ENCODE measurements at regions not wholly inside any gene's neighbourhood (a gene's known extent, or its start where the extent isn't known, plus 50 kb on each side); places are given as distances from the start of the nearest gene placed in this dataset.
"Not testable (repeated sequence)": the region's sequence is repeated elsewhere in the genome, so short reads cannot be mapped to it uniquely, and the experiment has no call there.

DNA sequence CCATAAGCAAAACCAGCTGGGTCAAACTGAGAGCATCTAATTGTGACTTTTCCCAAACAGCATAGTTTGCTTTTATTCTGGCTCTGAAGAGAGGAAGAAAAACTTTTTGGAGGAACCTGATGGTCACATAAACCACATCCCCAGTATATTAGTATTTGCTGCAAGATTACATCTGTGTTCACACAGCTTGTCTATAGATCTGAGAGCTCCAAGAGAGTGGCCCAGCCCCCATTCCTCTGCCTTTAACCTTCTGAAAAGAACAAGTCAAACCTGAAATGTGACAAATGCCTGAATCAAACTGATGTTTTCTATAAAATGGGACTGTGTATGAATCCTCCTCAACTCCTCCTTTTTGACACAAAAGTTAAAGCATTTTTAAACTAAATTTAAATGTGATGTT is 435.2 kb downstream of the ZNF479 start:
- DNase-seq = not testable (repeated sequence)

DNA sequence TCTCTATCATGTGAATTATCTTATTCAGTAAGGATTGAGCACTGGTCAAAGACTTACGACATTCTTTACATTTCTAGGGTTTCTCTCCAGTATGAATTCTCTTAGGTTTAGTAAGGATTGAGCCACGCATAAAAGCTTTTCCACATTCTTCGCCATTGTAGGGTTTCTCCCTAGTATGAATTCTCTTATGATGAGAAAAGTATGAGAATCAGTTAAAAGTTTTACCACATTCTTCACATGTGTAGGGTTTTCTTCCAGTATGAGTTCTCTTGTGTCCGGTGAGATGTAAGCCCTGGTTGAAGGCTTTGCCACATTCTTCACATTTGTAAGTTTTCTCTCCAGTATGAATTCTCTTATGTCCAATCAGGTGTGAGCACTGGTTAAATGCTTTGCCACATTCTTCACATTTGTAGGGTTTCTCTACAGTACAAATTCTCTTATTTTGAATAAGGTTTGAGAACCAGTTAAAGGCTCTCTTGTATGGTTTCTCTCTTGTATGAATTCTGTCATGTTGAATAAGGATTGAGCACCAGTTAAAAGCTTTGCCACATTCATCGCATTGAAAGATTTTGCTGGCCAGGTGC is 445.9 kb downstream of the ZNF479 start:
- DNase-seq = no peak

- no peak for DNase-seq
Measured at GRCh38 chr7:56639173-56639746, 493.0 kb downstream of the ZNF479 start.

DNA sequence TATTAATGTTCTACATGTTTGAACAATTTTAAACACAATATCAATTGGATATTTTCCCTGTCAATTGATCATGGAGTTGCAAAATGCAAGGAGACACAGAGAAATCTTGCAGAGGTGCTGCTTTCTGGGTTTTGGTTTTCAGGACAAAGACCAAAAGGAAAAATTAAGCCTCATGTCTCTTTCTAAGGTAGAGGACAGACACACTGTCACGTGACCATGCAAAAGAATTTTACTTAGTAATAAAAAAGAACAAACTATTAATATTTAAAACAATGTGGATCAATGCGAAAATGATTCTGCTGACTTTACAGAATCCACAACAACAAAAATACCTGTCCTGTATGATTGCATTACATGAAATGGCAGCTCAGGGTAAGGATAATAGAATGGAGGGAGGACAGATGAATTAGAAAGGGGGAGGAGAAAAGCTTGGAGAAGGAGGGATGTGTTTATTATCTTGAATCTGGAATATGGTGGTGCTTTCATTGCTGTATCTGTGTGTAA is 493.7 kb upstream of the NUPR2 start:
- DNase-seq = no peak

GRCh38 chr7:56605146-56605545 is 488.9 kb upstream of the NUPR2 start:
- DNase-seq = no peak

DNA sequence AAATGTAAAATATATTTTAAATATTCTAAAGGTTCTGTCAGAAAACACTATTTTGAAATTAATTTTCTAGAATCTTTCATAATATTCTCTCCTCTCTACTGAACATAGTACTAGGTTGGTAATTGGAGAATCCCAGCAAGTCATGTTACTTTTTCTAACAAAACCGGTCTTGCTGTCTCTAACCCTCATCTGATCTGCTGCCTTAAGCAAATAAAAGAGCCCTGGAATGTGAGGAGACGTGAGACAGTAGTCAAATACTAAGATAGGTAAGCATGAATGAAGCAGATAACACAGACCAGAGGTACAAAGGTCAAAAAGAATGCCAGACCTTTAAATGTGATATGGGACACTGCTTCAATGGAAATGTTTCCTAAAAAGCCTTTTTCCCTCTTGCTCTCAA is 462.4 kb upstream of the NUPR2 start:
- no peak for DNase-seq

GRCh38 chr7:56570968-56571367 is 454.8 kb upstream of the NUPR2 start:
- no peak for DNase-seq

GRCh38 chr7:56538541-56539429 is 422.6 kb upstream of the NUPR2 start:
- no peak for DNase-seq

DNA sequence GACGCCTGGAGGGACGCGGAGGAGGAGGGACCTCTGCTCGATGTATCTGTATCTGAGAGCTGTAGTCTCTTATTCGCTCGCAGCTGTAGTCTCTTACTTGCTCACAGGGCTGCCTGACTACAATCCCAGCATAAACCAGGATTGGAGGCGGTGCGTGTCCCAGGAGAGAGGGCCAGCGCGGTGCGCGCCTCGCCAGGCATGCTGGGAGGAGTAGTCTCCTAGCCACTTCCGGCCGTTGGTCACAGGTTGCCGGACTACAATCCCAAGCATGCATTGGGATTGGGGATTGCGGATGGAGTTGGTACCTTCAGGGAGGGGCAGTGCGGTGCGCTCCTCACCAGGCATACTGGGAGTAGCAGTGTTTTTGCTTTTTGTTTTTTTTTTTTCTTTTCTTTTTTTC is 421.7 kb upstream of the NUPR2 start:
- no peak for DNase-seq

- no peak for DNase-seq
Measured at GRCh38 chr7:56537477-56537876, 421.3 kb upstream of the NUPR2 start.

- DNase-seq = no peak
Measured at GRCh38 chr7:56495165-56495564, 378.9 kb upstream of the NUPR2 start.

GRCh38 chr7:56493704-56494450 is 377.7 kb upstream of the NUPR2 start:
- DNase-seq = no peak

DNA sequence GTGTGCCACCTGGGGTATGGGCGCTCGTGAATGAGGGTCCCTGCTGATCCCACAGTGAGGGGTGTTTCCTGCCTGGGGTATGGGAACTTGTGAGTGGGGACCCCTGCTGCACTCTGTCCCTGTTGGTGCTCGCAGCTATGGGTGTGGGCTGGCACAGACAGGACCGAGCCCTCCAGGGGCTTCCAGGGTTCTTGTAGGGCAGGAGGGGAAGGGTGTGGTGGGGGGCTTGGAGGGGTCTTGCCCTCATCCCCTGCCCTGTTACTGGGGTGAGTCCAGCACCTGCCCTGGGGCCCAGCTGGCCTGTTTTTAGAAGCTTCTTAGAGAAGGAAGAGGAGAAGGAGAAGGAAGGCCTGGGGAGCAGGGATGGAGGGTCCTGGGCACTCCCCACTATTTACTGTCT is 377.0 kb upstream of the NUPR2 start:
- DNase-seq = no peak

GRCh38 chr7:56491636-56492425 is 375.6 kb upstream of the NUPR2 start:
- no peak for DNase-seq

- DNase-seq = no peak
Measured at GRCh38 chr7:56483861-56484550, 367.8 kb upstream of the NUPR2 start.

DNA sequence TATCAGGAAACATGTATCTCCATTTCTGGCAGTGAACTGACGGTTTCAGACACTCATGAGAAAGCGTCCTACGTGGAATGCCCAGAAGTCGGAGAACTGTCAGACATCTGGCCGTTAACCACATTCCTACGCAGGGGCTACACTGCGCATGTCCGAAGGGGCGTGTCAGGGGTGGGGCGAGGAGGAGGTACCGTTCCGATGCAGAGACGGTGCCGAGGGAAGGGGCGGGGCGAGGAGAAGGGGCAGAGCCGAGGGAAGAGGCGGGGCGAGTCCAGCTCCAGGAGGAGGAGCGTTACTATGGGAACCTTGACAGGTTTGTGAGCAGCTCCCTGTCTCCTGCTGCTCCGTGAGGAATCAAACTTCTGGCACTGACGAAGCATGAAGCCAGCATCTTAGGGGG is 366.9 kb upstream of the NUPR2 start:
- no peak for DNase-seq

- DNase-seq = no peak
Measured at GRCh38 chr7:56479748-56480147, 363.5 kb upstream of the NUPR2 start.

- DNase-seq = no peak
Measured at GRCh38 chr7:56479136-56479535, 362.9 kb upstream of the NUPR2 start.

DNA sequence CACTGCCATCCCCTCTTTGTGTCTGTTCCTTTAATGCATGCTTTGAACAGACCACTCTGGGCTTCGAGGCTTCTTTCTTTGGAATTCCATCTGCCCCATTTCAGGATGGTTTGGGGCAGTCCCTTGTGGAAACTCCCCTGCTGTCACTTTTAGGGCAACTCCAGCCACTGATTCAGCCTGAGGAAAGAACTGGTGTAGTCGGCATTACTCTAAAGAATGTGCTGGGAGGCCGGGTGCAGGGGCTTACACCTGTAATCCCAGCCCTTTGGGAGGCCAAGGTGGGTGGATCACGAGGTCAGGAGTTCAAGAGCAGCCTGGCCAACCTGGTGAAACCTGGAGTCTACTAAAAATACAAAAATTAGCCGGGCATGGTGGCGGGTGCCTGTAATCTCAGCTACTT is 358.1 kb upstream of the NUPR2 start:
- no peak for DNase-seq

DNA sequence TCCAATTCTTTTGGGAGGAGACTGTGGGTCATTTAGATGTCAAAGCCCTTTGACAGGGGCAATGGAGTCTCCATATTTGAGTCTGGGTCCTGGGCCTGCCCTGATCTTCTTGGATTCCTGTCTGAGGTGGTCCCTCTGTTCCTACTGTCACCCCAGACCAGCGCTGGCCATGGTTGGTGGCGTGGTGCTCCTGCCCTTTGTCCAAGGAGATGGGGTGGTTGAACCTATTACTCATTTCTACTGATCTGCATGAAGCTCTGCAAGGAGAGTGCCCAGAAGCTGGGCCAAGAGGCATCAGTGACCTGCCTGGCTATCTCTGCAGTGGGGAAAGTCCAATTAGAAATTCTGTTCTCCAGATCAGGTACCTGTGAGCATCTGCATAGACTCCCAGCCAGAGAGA is 355.6 kb upstream of the NUPR2 start:
- DNase-seq = no peak
